ENCODE measurements at regions not wholly inside any gene's neighbourhood (a gene's known extent, or its start where the extent isn't known, plus 50 kb on each side); places are given as distances from the start of the nearest gene placed in this dataset.

- TF ChIP-seq EZH2phosphoT487 (IDR thresholded peaks at IDR 0.05; ENCODE audit: insufficient read depth, low read depth) (no peak), EZH2 (IDR thresholded peaks at IDR 0.05; ENCODE audit: insufficient read depth, poor library complexity, severe bottlenecking) (no peak)
Observed at GRCh38 chr10:34872820-34873219, 57.7 kb upstream of the PARD3 start.
